Bronchial epithelial cell (primary cell): ENCODE measurements at regions not wholly inside any gene's neighbourhood (a gene's known extent, or its start where the extent isn't known, plus 50 kb on each side); places are given as distances from the start of the nearest gene placed in this dataset.

ENCODE experiments used
- DNase-seq: peaks from one replicate; pipeline ENCODE4 v3.0.0-alpha.2; 2010; ENCODE audit warnings: low read depth
- FAIRE-seq: peaks from 2 replicates; lab custom pipeline; 2011; peaks lifted over from hg19 to GRCh38; lab: Jason Lieb, UNC
- H3K27me3 ChIP-seq: 2 replicates; pipeline ENCODE4 v1.5.1; 2011; ENCODE audit warnings: low read length; ENCODE audit not compliant: control insufficient read depth, insufficient read depth
- H3K36me3 ChIP-seq: 2 replicates; pipeline ENCODE4 v1.5.1; 2011; ENCODE audit warnings: low read length; ENCODE audit not compliant: control insufficient read depth, insufficient read depth
- H3K4me3 ChIP-seq: 2 replicates; pipeline ENCODE4 v1.5.1; 2011; ENCODE audit warnings: mild to moderate bottlenecking, low read depth, low read length, control low read depth
- CTCF ChIP-seq: IDR thresholded peaks from 2 replicates; pipeline ENCODE4 v1.5.1; 2011; ENCODE audit warnings: mild to moderate bottlenecking, moderate library complexity, low read length, control low read depth, inconsistent platforms; ENCODE audit not compliant: insufficient read depth, severe bottlenecking

- no peak for FAIRE-seq
- Histone ChIP-seq H3K27me3 (no peaks in the 10 kb centered on the region), H3K4me3 (no peak overlapping the region), H3K36me3 (no peaks in the 10 kb centered on the region)
- no peak for DNase-seq
- no peak for TF ChIP-seq CTCF
Measured at GRCh38 chr2:203789618-203790017, 78.0 kb upstream of the CTLA4 start.

- FAIRE-seq (no peak), DNase-seq (peak; percentile 62)
- no peak for TF ChIP-seq CTCF
- H3K36me3 ChIP-seq = no peaks in the 10 kb centered on the region
- H3K27me3 ChIP-seq = no peaks in the 10 kb centered on the region
- H3K4me3 ChIP-seq = no peak overlapping the region
Measured at GRCh38 chr2:203790134-203790852, 77.3 kb upstream of the CTLA4 start.

- DNase-seq = no peak
- no peaks in the 10 kb centered on the region for H3K27me3 ChIP-seq
- no peak for FAIRE-seq
- TF ChIP-seq CTCF = no peak
- H3K36me3 ChIP-seq = no peaks in the 10 kb centered on the region
- H3K4me3 ChIP-seq = no peak overlapping the region
Measured at GRCh38 chr2:203796248-203797010, 71.1 kb upstream of the CTLA4 start.

- DNase-seq (no peak), FAIRE-seq (no peak)
- Histone ChIP-seq H3K36me3 (no peaks in the 10 kb centered on the region), H3K27me3 (no peaks in the 10 kb centered on the region), H3K4me3 (no peak overlapping the region)
- no peak for TF ChIP-seq CTCF
Measured at GRCh38 chr2:203797276-203797675, 70.3 kb upstream of the CTLA4 start.

GRCh38 chr2:203797712-203798111 lies 69.9 kb upstream of the CTLA4 start:
- no peaks in the 10 kb centered on the region for H3K27me3 ChIP-seq
- H3K36me3 ChIP-seq = no peaks in the 10 kb centered on the region
- no peak for FAIRE-seq
- no peak for TF ChIP-seq CTCF
- DNase-seq = no peak
- no peak overlapping the region for H3K4me3 ChIP-seq
